ENCODE measurements at regions not wholly inside any gene's neighbourhood (a gene's known extent, or its start where the extent isn't known, plus 50 kb on each side); places are given as distances from the start of the nearest gene placed in this dataset.

GRCh38 chr1:96465441-96465840, 256.1 kb upstream of the PTBP2 start:
- TF ChIP-seq CTCF (IDR thresholded peaks at IDR 0.05) (no peak), POLR2A (IDR thresholded peaks at IDR 0.05) (no peak)

Data from thyroid gland (tissue), 4 donors.